HG03060 (cell line): ENCODE measurements at regions not wholly inside any gene's neighbourhood (a gene's known extent, or its start where the extent isn't known, plus 50 kb on each side); places are given as distances from the start of the nearest gene placed in this dataset.
"Not testable (repeated sequence)": the region's sequence is repeated elsewhere in the genome, so short reads cannot be mapped to it uniquely, and the experiment has no call there.

Source experiments
- ATAC-seq: cut with Tn5 transposase; IDR thresholded peaks from one replicate; pipeline ENCODE4 v1.9.1; 2021; ENCODE audit warnings: low read depth, moderate number of reproducible peaks; ENCODE audit not compliant: unreplicated experiment

GRCh38 chr2:83915381-83915780, 543.7 kb downstream of the SUCLG1 start:
- ATAC-seq, result no peak

GRCh38 chr2:83908750-83909149, 550.3 kb downstream of the SUCLG1 start:
- ATAC-seq, result no peak

GRCh38 chr2:83901317-83901716, 557.8 kb downstream of the SUCLG1 start:
- no peak for ATAC-seq

- ATAC-seq, result no peak
Observed at GRCh38 chr2:83900862-83901261, 558.2 kb downstream of the SUCLG1 start.

- ATAC-seq, result no peak
Observed at GRCh38 chr2:83899271-83899670, 559.8 kb downstream of the SUCLG1 start.

GRCh38 chr2:83894976-83895375, 564.1 kb downstream of the SUCLG1 start:
- no peak for ATAC-seq

- no peak for ATAC-seq
Observed at GRCh38 chr2:83887757-83888156, 571.3 kb downstream of the SUCLG1 start.

GRCh38 chr2:83879127-83879526, 580.0 kb downstream of the SUCLG1 start:
- no peak for ATAC-seq

- not testable (repeated sequence) for ATAC-seq
Observed at GRCh38 chr2:83877261-83877660, 581.8 kb downstream of the SUCLG1 start.

GRCh38 chr2:83874712-83875430, 584.2 kb downstream of the SUCLG1 start:
- ATAC-seq, result no peak

GRCh38 chr2:83874066-83874465, 585.0 kb downstream of the SUCLG1 start:
- ATAC-seq, result no peak

- no peak for ATAC-seq
Observed at GRCh38 chr2:83873110-83873509, 586.0 kb downstream of the SUCLG1 start.

GRCh38 chr2:83866211-83866610, 592.9 kb downstream of the SUCLG1 start:
- ATAC-seq, result no peak

GRCh38 chr2:83862600-83862999, 596.5 kb downstream of the SUCLG1 start:
- no peak for ATAC-seq

GRCh38 chr2:83860320-83860719, 598.8 kb downstream of the SUCLG1 start:
- no peak for ATAC-seq

GRCh38 chr2:83859553-83859952, 599.5 kb downstream of the SUCLG1 start:
- no peak for ATAC-seq

- no peak for ATAC-seq
Observed at GRCh38 chr2:83851066-83851465, 608.0 kb downstream of the SUCLG1 start.

GRCh38 chr2:83850071-83850725, 608.9 kb downstream of the SUCLG1 start:
- ATAC-seq, result no peak

- no peak for ATAC-seq
Observed at GRCh38 chr2:83844490-83844889, 614.6 kb downstream of the SUCLG1 start.

GRCh38 chr2:83842421-83842820, 616.7 kb downstream of the SUCLG1 start:
- no peak for ATAC-seq

- ATAC-seq, result no peak
Observed at GRCh38 chr2:83837823-83838222, 621.3 kb downstream of the SUCLG1 start.

- ATAC-seq, result no peak
Observed at GRCh38 chr2:83827618-83828017, 631.5 kb downstream of the SUCLG1 start.
